Left forelimb (tissue), 1 donor: ENCODE measurements at regions not wholly inside any gene's neighbourhood (a gene's known extent, or its start where the extent isn't known, plus 50 kb on each side); places are given as distances from the start of the nearest gene placed in this dataset.

Source experiments
- DNase-seq: peaks from one replicate; pipeline ENCODE4 v3.0.0-alpha.2; 2018; ENCODE audit warnings: low spot score

DNA sequence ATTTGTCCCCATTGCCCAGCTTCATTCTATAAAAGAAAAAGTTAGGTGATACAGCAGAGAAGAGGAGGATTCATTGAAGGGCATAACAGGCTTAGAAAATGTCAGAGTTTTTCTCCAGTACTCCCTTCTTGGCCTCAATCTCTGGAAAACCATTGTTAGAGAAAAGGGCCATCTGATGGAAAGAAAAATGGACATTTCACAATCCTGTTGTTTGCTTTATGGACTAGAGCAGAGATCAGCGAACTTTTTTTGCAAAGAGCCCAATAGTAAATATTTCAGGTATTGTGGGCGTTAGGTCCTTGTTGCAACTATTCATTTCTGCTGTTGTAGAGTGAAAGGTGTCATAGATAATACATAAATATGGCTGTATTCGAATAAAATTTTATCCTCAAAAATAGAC lies 208.8 kb downstream of the TLE4 start:
- DNase-seq = no peak

DNA sequence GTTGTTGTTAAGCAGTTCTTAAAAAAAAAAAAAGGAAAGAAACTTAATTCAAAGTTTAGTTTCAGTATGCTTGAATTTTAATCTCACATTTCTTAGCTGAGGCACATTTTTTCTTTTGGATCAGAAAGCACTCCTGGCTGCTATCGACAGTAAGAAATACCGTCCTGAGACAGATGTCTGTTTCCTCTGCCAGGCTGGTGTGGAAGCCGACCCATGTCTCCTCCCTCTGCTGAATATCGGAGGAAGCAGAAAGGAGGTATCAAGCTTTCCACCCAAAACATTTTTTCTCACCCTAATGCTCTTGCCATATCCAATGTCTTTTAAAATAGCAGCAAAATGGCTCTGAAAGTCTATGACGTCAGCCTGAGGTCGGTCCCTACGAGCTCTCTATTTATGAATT lies 208.1 kb downstream of the TLE4 start:
- DNase-seq = no peak

DNA sequence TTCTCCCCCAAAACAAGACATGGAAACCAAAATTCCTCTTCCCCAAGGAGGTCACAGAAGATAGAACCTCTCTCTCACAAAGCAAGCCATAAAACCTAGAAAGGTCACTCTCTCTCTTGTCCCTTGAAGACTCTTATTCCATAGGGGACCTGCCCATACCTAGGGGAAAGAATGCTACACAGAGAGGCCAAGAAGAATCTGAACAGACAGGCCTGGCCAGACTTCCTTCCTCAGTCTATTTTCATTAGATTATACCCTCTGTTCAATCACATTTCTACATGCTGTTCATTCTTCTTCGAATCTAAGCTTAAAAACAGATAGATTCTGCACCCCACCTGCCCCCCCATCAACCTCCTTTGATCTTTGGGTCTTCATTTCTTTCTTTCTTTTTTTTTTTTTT lies 206.8 kb downstream of the TLE4 start:
- DNase-seq = no peak

DNA sequence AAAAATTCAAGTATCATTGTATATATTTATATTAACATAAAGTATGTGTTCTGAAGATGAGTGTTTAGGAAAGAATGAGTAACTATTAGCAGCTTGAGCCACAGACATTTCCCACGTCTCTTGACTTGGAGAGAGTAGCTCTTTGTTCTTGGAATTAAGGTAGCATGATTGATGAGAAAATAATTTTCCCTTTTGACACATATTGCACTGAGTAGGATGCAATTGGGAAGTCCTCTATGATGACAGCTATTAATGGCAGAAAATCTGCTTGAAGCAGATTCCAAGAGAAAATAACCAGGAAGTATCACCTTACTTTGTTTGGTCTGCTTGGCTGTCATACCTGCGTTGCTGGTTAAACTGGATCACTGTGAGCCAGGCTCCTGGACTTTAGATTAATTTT lies 204.8 kb downstream of the TLE4 start:
- DNase-seq = no peak
